ENCODE measurements at regions not wholly inside any gene's neighbourhood (a gene's known extent, or its start where the extent isn't known, plus 50 kb on each side); places are given as distances from the start of the nearest gene placed in this dataset.

- WGBS, 5 donors, result 63 to 86% (median 75%) methylated on average over 2 of the region's 2 CpGs
- intact Hi-C loops (cut with DNase I; ENCODE audit: low total_unique reads), result no loop called here
- Histone ChIP-seq H3K27ac (peak overlapping the region in 1 of 5 donors; percentile 17), H3K27me3 (no peaks in the 10 kb centered on the region), H3K4me1 (no peaks in the 10 kb centered on the region), H3K36me3 (no peaks in the 10 kb centered on the region), H3K4me3 (no peak overlapping the region), H3K9me3 (no peaks in the 10 kb centered on the region)
- no peak for DNase-seq
- TF ChIP-seq POLR2A (IDR thresholded peaks at IDR 0.05), result no peak
- TF ChIP-seq EP300 (IDR thresholded peaks at IDR 0.05), result no peak
- no peak for TF ChIP-seq POLR2AphosphoS5 (IDR thresholded peaks at IDR 0.05)
- TF ChIP-seq CTCF (IDR thresholded peaks at IDR 0.05), result no peak
These were observed 53.1 kb upstream of the TMEM170B start for GRCh38 chr6:11484441-11484840.

- H3K4me3 ChIP-seq, result no peak overlapping the region
- no peaks in the 10 kb centered on the region for H3K27me3 ChIP-seq
- WGBS, 5 donors, result 64 to 72% (median 69%) methylated on average over 3 of the region's 3 CpGs
- H3K36me3 ChIP-seq, result no peaks in the 10 kb centered on the region
- no peak for DNase-seq
- no peaks in the 10 kb centered on the region for H3K4me1 ChIP-seq
- TF ChIP-seq POLR2AphosphoS5 (IDR thresholded peaks at IDR 0.05) (no peak), EP300 (IDR thresholded peaks at IDR 0.05) (no peak), CTCF (IDR thresholded peaks at IDR 0.05) (no peak), POLR2A (IDR thresholded peaks at IDR 0.05) (no peak)
- H3K27ac ChIP-seq, result no peak overlapping the region
- no peaks in the 10 kb centered on the region for H3K9me3 ChIP-seq
- intact Hi-C loops (cut with DNase I; ENCODE audit: low total_unique reads), result no loop called here
These were observed 54.9 kb upstream of the TMEM170B start for GRCh38 chr6:11482616-11483015.

GRCh38 chr6:11480541-11480940 lies 57.0 kb upstream of the TMEM170B start:
- Histone ChIP-seq H3K4me3 (no peak overlapping the region), H3K9me3 (no peaks in the 10 kb centered on the region), H3K27me3 (no peaks in the 10 kb centered on the region), H3K4me1 (no peaks in the 10 kb centered on the region), H3K36me3 (no peaks in the 10 kb centered on the region), H3K27ac (no peak overlapping the region)
- 54 to 74% (median 57%) methylated on average over 4 of the region's 4 CpGs for WGBS, 5 donors
- no peak for DNase-seq
- intact Hi-C loops (cut with DNase I; ENCODE audit: low total_unique reads), result no loop called here
- TF ChIP-seq EP300 (IDR thresholded peaks at IDR 0.05), result no peak
- no peak for TF ChIP-seq CTCF (IDR thresholded peaks at IDR 0.05)
- TF ChIP-seq POLR2AphosphoS5 (IDR thresholded peaks at IDR 0.05), result no peak
- TF ChIP-seq POLR2A (IDR thresholded peaks at IDR 0.05), result no peak

- Histone ChIP-seq H3K36me3 (no peaks in the 10 kb centered on the region), H3K9me3 (no peaks in the 10 kb centered on the region), H3K4me3 (no peak overlapping the region), H3K27ac (no peak overlapping the region), H3K27me3 (no peaks in the 10 kb centered on the region), H3K4me1 (no peaks in the 10 kb centered on the region)
- no peak for TF ChIP-seq EP300 (IDR thresholded peaks at IDR 0.05)
- no peak for TF ChIP-seq POLR2AphosphoS5 (IDR thresholded peaks at IDR 0.05)
- no peak for TF ChIP-seq CTCF (IDR thresholded peaks at IDR 0.05)
- TF ChIP-seq POLR2A (IDR thresholded peaks at IDR 0.05), result no peak
- intact Hi-C loops (cut with DNase I; ENCODE audit: low total_unique reads), result no loop called here
- 30 to 62% (median 47%) methylated on average over 1 of the region's 1 CpG for WGBS, 5 donors
- DNase-seq, result no peak
These were observed 58.3 kb upstream of the TMEM170B start for GRCh38 chr6:11479296-11479695.

All from stomach (tissue), 8 donors.